Subcutaneous abdominal adipose tissue (tissue), 5 donors: ENCODE measurements at regions not wholly inside any gene's neighbourhood (a gene's known extent, or its start where the extent isn't known, plus 50 kb on each side); places are given as distances from the start of the nearest gene placed in this dataset.

Experiments used
- H3K27ac ChIP-seq: one replicate; pipeline ENCODE4 v1.7.0; 2013; ENCODE audit warnings: low read depth, mild to moderate bottlenecking, inconsistent platforms, low read length, moderate library complexity
- H3K27me3 ChIP-seq, 5 donors: one replicate each; pipeline ENCODE4 v1.7.0; 2013; ENCODE audit warnings: low read length in 5 of 5, inconsistent platforms in 1 of 5; ENCODE audit not compliant: control insufficient read depth in 5 of 5, insufficient read depth in 4 of 5
- H3K36me3 ChIP-seq, 5 donors: one replicate each; pipeline ENCODE4 v1.7.0; 2013; ENCODE audit warnings: low read length in 5 of 5; ENCODE audit not compliant: control insufficient read depth in 5 of 5, insufficient read depth in 5 of 5
- H3K4me1 ChIP-seq, 5 donors: one replicate each; pipeline ENCODE4 v1.7.0; 2013; ENCODE audit warnings: low read length in 5 of 5, mild to moderate bottlenecking in 3 of 5, moderate library complexity in 1 of 5; ENCODE audit not compliant: control insufficient read depth in 5 of 5, insufficient read depth in 5 of 5
- H3K4me3 ChIP-seq, 5 donors: one replicate each; pipeline ENCODE4 v1.7.0; 2013; ENCODE audit warnings: low read length in 5 of 5, low read depth in 1 of 5
- H3K9ac ChIP-seq, 5 donors: one replicate each; pipeline ENCODE4 v1.7.0; 2013; ENCODE audit warnings: low read length in 5 of 5, mild to moderate bottlenecking in 4 of 5, moderate library complexity in 3 of 5
- H3K9me3 ChIP-seq, 5 donors: one replicate each; pipeline ENCODE4 v1.7.0; 2013; ENCODE audit warnings: low read length in 5 of 5; ENCODE audit not compliant: control insufficient read depth in 5 of 5
- donor health status: healthy.
- donor health status: healthy.
- donor health status: healthy.
- donor health status: healthy.
- donor health status: healthy.

DNA sequence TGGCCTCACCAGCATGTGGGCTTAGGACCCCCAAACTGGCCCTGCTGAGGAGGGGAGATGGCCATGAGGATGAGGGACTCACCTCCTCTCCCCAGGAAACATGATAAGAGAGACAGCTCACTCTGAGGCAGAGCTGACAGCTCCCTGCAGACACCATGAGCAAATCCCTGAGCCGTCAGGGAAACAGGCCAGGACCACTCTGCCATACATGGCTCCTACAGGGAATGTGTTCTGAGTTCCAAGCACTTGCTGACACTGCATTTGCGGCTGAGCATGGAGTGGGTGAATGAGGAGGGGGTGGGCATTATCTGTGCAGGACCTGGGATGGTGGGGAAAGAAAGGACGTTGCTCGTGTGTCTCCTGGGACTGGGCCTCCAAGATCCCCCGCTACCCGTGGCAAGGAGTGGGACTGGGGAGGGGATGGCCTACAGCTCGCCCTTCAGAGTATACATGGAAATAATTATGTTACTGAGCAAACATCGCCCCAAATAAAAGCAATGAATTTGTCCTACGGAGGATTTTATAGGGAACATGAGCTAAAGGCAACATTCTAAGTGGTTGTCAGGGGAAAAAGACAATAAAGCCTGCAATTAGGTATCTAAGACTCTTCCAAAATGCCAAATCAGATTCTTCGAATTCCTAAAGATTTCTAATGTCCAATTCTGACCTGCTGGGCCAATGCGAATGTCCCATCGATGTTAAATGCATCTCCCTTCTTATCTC lies 355.9 kb upstream of the AJAP1 start:
- no peaks in the 10 kb centered on the region for H3K4me1 ChIP-seq
- peaks cover 0 to 16% (median 9%) of the 10 kb centered on the region in 5 donors for H3K9me3 ChIP-seq
- H3K27ac ChIP-seq, result no peak overlapping the region
- no peak overlapping the region for H3K4me3 ChIP-seq
- H3K27me3 ChIP-seq, result peaks cover 0 to 6% (median 3%) of the 10 kb centered on the region in 5 donors
- H3K9ac ChIP-seq, result no peak overlapping the region
- no peaks in the 10 kb centered on the region for H3K36me3 ChIP-seq

- H3K4me1 ChIP-seq, result no peaks in the 10 kb centered on the region
- no peak overlapping the region for H3K9ac ChIP-seq
- H3K27ac ChIP-seq, result no peak overlapping the region
- H3K9me3 ChIP-seq, result peaks cover 0 to 16% (median 9%) of the 10 kb centered on the region in 5 donors
- H3K36me3 ChIP-seq, result no peaks in the 10 kb centered on the region
- peaks cover 0 to 5% (median 3%) of the 10 kb centered on the region in 5 donors for H3K27me3 ChIP-seq
- H3K4me3 ChIP-seq, result no peak overlapping the region
These were observed 353.4 kb upstream of the AJAP1 start for GRCh38 chr1:4301007-4301406.

GRCh38 chr1:4303303-4303702 lies 351.1 kb upstream of the AJAP1 start:
- Histone ChIP-seq H3K9ac (no peak overlapping the region), H3K4me1 (no peaks in the 10 kb centered on the region), H3K4me3 (no peak overlapping the region), H3K27ac (no peak overlapping the region), H3K9me3 (peaks cover 0 to 12% (median 9%) of the 10 kb centered on the region in 5 donors), H3K27me3 (peaks cover 0 to 5% (median 3%) of the 10 kb centered on the region in 5 donors), H3K36me3 (no peaks in the 10 kb centered on the region)

DNA sequence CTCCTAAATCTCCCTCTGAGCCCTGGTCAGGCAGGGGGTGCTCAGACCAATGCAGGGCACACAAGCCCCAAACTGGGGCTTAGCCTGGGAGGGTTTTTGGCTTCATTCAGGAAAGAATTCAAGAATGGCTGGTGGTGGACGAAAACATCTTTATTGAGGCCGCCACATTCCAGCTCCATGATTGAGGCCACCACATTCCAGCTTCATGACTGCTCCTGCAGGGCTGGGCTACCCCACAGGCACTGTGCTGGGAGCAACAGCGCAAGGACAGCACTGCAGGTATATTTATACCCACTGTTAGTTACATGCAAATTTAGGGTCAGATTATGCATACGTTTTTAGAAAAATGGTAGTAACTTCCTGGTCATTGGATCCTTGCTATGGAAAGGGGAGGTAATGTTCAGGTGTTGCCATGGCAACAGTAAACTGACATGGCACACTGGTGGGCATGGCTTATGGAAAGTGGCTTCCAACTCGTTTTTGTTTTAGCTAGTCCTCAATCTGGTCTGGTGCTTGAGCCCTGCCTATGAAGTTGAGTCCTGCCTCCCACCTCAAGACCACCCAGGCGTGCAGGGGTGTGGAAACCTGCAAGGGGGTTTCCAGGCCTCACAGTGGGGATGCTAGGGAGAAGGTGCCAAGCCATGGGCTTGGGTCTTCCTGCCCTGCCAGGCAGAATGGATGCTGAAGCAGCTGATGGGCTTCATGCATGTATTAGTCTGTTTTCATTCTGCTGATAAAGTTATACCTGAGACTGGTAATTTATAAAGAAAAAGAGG lies 348.7 kb upstream of the AJAP1 start:
- Histone ChIP-seq H3K27ac (no peak overlapping the region), H3K9ac (no peak overlapping the region), H3K9me3 (peaks cover 0 to 17% (median 9%) of the 10 kb centered on the region in 5 donors), H3K36me3 (no peaks in the 10 kb centered on the region), H3K4me3 (no peak overlapping the region), H3K27me3 (peaks cover 0 to 11% (median 7%) of the 10 kb centered on the region in 5 donors), H3K4me1 (no peaks in the 10 kb centered on the region)

GRCh38 chr1:4306559-4307467 lies 347.6 kb upstream of the AJAP1 start:
- Histone ChIP-seq H3K27ac (no peak overlapping the region), H3K9me3 (peaks cover 0 to 17% (median 9%) of the 10 kb centered on the region in 5 donors)

DNA sequence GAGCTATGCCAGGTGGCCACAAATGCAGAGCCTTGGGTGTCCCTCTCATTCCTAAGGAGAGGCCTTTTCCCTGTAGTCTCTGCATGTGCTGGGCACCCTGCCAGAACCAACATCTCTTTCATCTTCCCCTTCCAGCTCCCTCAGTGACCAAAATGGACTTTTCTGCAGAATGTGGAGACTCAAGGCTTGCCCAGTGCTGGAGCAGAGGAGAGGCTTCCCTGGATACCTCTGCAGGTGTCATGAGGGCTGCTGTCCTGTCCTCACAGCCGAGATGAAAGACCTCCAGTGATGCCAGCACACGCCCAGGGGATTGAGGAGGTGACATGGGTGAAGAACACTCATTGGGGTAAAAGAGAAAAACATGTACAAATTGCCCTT lies 347.0 kb upstream of the AJAP1 start:
- Histone ChIP-seq H3K4me3 (no peak overlapping the region), H3K9ac (no peak overlapping the region), H3K36me3 (no peaks in the 10 kb centered on the region), H3K9me3 (peaks cover 0 to 12% (median 5%) of the 10 kb centered on the region in 5 donors), H3K27ac (no peak overlapping the region), H3K4me1 (no peaks in the 10 kb centered on the region), H3K27me3 (peaks cover 0 to 11% (median 7%) of the 10 kb centered on the region in 5 donors)

More at GRCh38 chr1:4306559-4307467, 347.6 kb upstream of the AJAP1 start:
- Histone ChIP-seq H3K4me1 (no peaks in the 10 kb centered on the region), H3K36me3 (no peaks in the 10 kb centered on the region), H3K9ac (no peak overlapping the region), H3K27me3 (peaks cover 0 to 11% (median 7%) of the 10 kb centered on the region in 5 donors), H3K4me3 (no peak overlapping the region)

DNA sequence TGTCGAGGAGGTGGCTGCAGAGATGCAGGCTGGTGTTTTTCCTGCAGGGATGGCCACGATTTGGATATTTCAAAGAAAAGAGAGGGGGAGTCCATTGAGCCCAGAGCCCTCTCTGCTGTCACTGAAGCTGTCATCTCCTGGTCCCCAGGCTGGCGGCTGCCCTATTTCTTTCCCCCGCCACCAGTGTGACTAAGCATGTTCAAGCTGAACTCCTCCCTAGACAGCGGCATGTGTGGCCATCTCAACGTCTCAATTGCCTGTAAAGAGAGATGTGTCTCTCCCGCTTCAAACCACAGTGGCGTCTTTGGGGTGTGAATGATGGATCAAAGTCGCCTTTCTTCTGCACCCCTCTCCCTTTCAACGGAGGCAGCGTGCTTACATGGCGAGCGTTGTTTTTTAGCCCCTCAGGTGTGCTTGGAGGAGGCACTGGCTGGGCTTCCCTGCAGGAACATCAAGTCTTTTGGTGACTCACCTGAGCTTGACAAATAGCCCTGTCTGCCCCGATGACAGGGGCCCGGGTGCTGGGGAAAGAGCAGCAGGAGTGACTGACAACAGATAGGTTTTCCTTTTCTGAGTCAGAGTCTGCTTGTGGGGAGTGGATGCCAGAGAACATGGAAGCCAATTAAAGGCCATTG lies 346.4 kb upstream of the AJAP1 start:
- Histone ChIP-seq H3K27ac (no peak overlapping the region), H3K27me3 (peaks cover 0 to 11% (median 7%) of the 10 kb centered on the region in 5 donors), H3K9ac (no peak overlapping the region), H3K4me3 (no peak overlapping the region), H3K9me3 (peaks cover 0 to 9% (median 0%) of the 10 kb centered on the region in 5 donors), H3K4me1 (no peaks in the 10 kb centered on the region), H3K36me3 (no peaks in the 10 kb centered on the region)

DNA sequence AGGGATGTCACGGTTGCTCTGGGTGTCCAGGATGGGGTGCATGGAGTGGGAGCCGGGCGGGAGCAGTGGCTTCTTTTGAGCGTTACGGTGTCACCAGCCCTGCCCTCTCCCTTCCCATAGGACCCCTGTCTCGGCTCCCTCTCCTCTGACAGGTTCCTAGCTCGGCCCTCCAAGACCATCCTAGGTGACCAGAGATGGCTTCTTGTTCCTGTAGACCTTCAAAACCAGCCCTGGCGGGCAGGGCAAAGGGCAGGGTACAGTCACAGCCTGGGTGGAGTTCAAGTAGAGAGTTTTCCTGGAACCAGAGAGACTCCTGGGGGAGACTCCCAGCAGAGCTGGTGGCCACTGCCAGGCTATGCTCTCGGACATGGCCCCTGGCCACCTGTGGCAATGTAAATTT lies 345.6 kb upstream of the AJAP1 start:
- H3K27ac ChIP-seq, result no peak overlapping the region
- H3K4me3 ChIP-seq, result no peak overlapping the region
- peaks cover 0 to 11% (median 7%) of the 10 kb centered on the region in 5 donors for H3K27me3 ChIP-seq
- H3K36me3 ChIP-seq, result no peaks in the 10 kb centered on the region
- H3K4me1 ChIP-seq, result no peaks in the 10 kb centered on the region
- no peak overlapping the region for H3K9ac ChIP-seq
- H3K9me3 ChIP-seq, result peaks cover 0 to 9% (median 2%) of the 10 kb centered on the region in 5 donors

GRCh38 chr1:4309676-4310320 lies 344.6 kb upstream of the AJAP1 start:
- no peak overlapping the region for H3K4me3 ChIP-seq
- H3K27me3 ChIP-seq, result peaks cover 0 to 7% (median 6%) of the 10 kb centered on the region in 5 donors
- no peaks in the 10 kb centered on the region for H3K36me3 ChIP-seq
- no peak overlapping the region for H3K9ac ChIP-seq
- no peak overlapping the region for H3K27ac ChIP-seq
- H3K4me1 ChIP-seq, result no peaks in the 10 kb centered on the region
- H3K9me3 ChIP-seq, result peaks cover 0 to 12% (median 10%) of the 10 kb centered on the region in 5 donors
